OCI-LY1 (cell line): ENCODE measurements at regions not wholly inside any gene's neighbourhood (a gene's known extent, or its start where the extent isn't known, plus 50 kb on each side); places are given as distances from the start of the nearest gene placed in this dataset.

Experiments
- H2AFZ ChIP-seq: fragments of 200-600 bp; sonication (generic), shearing (Covaris generic); 2 replicates; pipeline ENCODE4 v1.6.0; 2014; ENCODE audit warnings: antibody characterized with exemption, mild to moderate bottlenecking, low read length
- H3F3A ChIP-seq: fragments of 200-600 bp; sonication (generic), shearing (Covaris generic); 2 replicates; pipeline ENCODE4 v1.6.0; 2014; ENCODE audit warnings: mild to moderate bottlenecking, antibody characterized with exemption, low read length, moderate library complexity; ENCODE audit not compliant: insufficient read depth
- H3K27ac ChIP-seq: fragments of 200-600 bp; sonication (generic); 2 replicates; pipeline ENCODE4 v1.5.1; 2014; ENCODE audit warnings: low read length, mixed run types, mild to moderate bottlenecking, low read depth; ENCODE audit not compliant: poor library complexity, severe bottlenecking
- H3K27me3 ChIP-seq: fragments of 200-600 bp; sonication (generic); 2 replicates; pipeline ENCODE4 v1.6.0; 2014; ENCODE audit warnings: antibody characterized with exemption, mild to moderate bottlenecking, low read length, moderate library complexity; ENCODE audit not compliant: insufficient read depth
- H3K36me3 ChIP-seq: fragments of 200-600 bp; sonication (generic); 2 replicates; pipeline ENCODE4 v1.6.1; 2014; ENCODE audit warnings: mild to moderate bottlenecking, antibody characterized with exemption, low read length, moderate library complexity, mixed read lengths; ENCODE audit not compliant: insufficient read depth
- H3K4me1 ChIP-seq: fragments of 200-600 bp; sonication (generic); 2 replicates; pipeline ENCODE4 v1.5.1; 2014; ENCODE audit warnings: mild to moderate bottlenecking, low read length, moderate library complexity; ENCODE audit not compliant: insufficient read depth, severe bottlenecking
- H3K4me2 ChIP-seq: fragments of 200-600 bp; sonication (generic), shearing (Covaris generic); 2 replicates; pipeline ENCODE4 v1.6.1; 2014; ENCODE audit warnings: low read length
- H3K4me3 ChIP-seq: fragments of 200-600 bp; sonication (generic); 2 replicates; pipeline ENCODE4 v1.5.1; 2014; ENCODE audit warnings: low read length, low read depth, mild to moderate bottlenecking, mixed read lengths; ENCODE audit not compliant: poor library complexity, severe bottlenecking
- H3K79me2 ChIP-seq: fragments of 200-600 bp; shearing (Covaris generic); 2 replicates; pipeline ENCODE4 v1.6.1; 2016; ENCODE audit warnings: mixed run types, low read length, mixed read lengths; ENCODE audit not compliant: insufficient read depth
- H3K9ac ChIP-seq: fragments of 200-600 bp; sonication (generic), shearing (Covaris generic); 2 replicates; pipeline ENCODE4 v1.6.1; 2014; ENCODE audit warnings: mild to moderate bottlenecking, low read length, mixed read lengths
- H3K9me2 ChIP-seq: fragments of 200-600 bp; sonication (generic), shearing (Covaris generic); 2 replicates; pipeline ENCODE4 v1.6.1; 2014; ENCODE audit warnings: low read depth, mild to moderate bottlenecking, low read length, mixed read lengths
- H3K9me3 ChIP-seq: fragments of 200-600 bp; shearing (Covaris generic); 2 replicates; pipeline ENCODE4 v1.6.1; 2014; ENCODE audit warnings: low read length, mixed read lengths
- H4K20me1 ChIP-seq: fragments of 200-600 bp; sonication (generic), shearing (Covaris generic); 2 replicates; pipeline ENCODE4 v1.6.0; 2016; ENCODE audit warnings: mild to moderate bottlenecking, low read length; ENCODE audit not compliant: insufficient read depth
- EZH2 ChIP-seq: fragments of 200-600 bp; sonication (generic), shearing (Covaris generic); IDR thresholded peaks from 2 replicates; pipeline ENCODE4 v1.8.0; 2017; ENCODE audit warnings: borderline replicate concordance, mixed run types, mild to moderate bottlenecking, antibody characterized with exemption, low read length, moderate library complexity, mixed read lengths
- TF ChIP-seq, protein P1 (sequence below): fragments of 200-600 bp; sonication (generic), shearing (Covaris generic); IDR thresholded peaks from 2 replicates; pipeline ENCODE4 v1.5.1; 2017; ENCODE audit warnings: mild to moderate bottlenecking, antibody characterized with exemption, low read length, moderate library complexity, mixed read lengths

- TF ChIP-seq EZH2 = no peak
- H2AFZ ChIP-seq = no peak overlapping the region
- no peak overlapping the region for H3K27ac ChIP-seq
- H3K9ac ChIP-seq = no peak overlapping the region
- H3K79me2 ChIP-seq = no peaks in the 10 kb centered on the region
- no peaks in the 10 kb centered on the region for H4K20me1 ChIP-seq
- H3K4me3 ChIP-seq = no peak overlapping the region
- no peak overlapping the region for H3K4me2 ChIP-seq
- H3F3A ChIP-seq = no peaks in the 10 kb centered on the region
- H3K27me3 ChIP-seq = no peaks in the 10 kb centered on the region
- H3K4me1 ChIP-seq = no peaks in the 10 kb centered on the region
- no peaks in the 10 kb centered on the region for H3K9me2 ChIP-seq
- no peaks in the 10 kb centered on the region for H3K36me3 ChIP-seq
- H3K9me3 ChIP-seq = no peaks in the 10 kb centered on the region
Observed at GRCh38 chr11:103773059-103773458, 263.4 kb upstream of the DDI1 start.

- Histone ChIP-seq H3K36me3 (no peaks in the 10 kb centered on the region), H3K9me3 (no peaks in the 10 kb centered on the region)
Observed at GRCh38 chr11:103773537-103773936, 262.9 kb upstream of the DDI1 start.

DNA sequence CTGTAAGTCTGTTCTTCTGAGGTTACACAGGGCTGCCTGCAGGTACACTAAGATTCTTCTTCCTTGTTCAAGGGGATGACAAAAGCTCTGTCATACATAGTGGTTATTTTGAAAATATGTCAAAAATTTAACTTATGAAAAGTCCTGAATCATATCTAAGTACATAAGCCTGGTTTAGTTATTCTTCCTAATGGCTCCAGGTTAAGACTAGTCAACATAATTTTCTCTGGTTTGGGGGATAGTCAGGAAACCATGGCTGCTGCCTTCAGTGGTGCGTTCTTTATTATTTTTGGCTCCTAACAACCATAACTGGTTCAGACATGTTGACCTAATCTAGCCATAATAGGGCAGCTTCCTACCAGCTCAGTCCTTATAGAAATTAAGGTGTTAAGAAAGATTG lies 257.4 kb upstream of the DDI1 start:
- no peak overlapping the region for H3K4me3 ChIP-seq
- H2AFZ ChIP-seq = no peak overlapping the region
- no peak overlapping the region for H3K27ac ChIP-seq
- no peaks in the 10 kb centered on the region for H3K79me2 ChIP-seq
- no peaks in the 10 kb centered on the region for H3K9me3 ChIP-seq
- no peaks in the 10 kb centered on the region for H3K27me3 ChIP-seq
- H3K36me3 ChIP-seq = no peaks in the 10 kb centered on the region
- TF ChIP-seq, protein P1, sequence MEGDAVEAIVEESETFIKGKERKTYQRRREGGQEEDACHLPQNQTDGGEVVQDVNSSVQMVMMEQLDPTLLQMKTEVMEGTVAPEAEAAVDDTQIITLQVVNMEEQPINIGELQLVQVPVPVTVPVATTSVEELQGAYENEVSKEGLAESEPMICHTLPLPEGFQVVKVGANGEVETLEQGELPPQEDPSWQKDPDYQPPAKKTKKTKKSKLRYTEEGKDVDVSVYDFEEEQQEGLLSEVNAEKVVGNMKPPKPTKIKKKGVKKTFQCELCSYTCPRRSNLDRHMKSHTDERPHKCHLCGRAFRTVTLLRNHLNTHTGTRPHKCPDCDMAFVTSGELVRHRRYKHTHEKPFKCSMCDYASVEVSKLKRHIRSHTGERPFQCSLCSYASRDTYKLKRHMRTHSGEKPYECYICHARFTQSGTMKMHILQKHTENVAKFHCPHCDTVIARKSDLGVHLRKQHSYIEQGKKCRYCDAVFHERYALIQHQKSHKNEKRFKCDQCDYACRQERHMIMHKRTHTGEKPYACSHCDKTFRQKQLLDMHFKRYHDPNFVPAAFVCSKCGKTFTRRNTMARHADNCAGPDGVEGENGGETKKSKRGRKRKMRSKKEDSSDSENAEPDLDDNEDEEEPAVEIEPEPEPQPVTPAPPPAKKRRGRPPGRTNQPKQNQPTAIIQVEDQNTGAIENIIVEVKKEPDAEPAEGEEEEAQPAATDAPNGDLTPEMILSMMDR = no peak
- no peak for TF ChIP-seq EZH2
- no peak overlapping the region for H3K9ac ChIP-seq
- no peak overlapping the region for H3K4me2 ChIP-seq
- no peaks in the 10 kb centered on the region for H3F3A ChIP-seq
- H3K4me1 ChIP-seq = no peaks in the 10 kb centered on the region
- H3K9me2 ChIP-seq = no peaks in the 10 kb centered on the region
- no peaks in the 10 kb centered on the region for H4K20me1 ChIP-seq

More at GRCh38 chr11:103773537-103773936, 262.9 kb upstream of the DDI1 start:
- no peak overlapping the region for H3K9ac ChIP-seq
- H3K9me2 ChIP-seq = no peaks in the 10 kb centered on the region
- no peak overlapping the region for H2AFZ ChIP-seq
- H3K27me3 ChIP-seq = no peaks in the 10 kb centered on the region
- no peaks in the 10 kb centered on the region for H4K20me1 ChIP-seq
- no peak overlapping the region for H3K27ac ChIP-seq
- TF ChIP-seq EZH2 = no peak
- TF ChIP-seq, protein P1 = no peak
- H3F3A ChIP-seq = no peaks in the 10 kb centered on the region
- H3K4me2 ChIP-seq = no peak overlapping the region
- no peak overlapping the region for H3K4me3 ChIP-seq
- H3K4me1 ChIP-seq = no peaks in the 10 kb centered on the region
- no peaks in the 10 kb centered on the region for H3K79me2 ChIP-seq

GRCh38 chr11:103789952-103790351 lies 246.5 kb upstream of the DDI1 start:
- Histone ChIP-seq H3K79me2 (no peaks in the 10 kb centered on the region), H3K4me3 (no peak overlapping the region), H2AFZ (no peak overlapping the region), H3K9me2 (no peaks in the 10 kb centered on the region), H4K20me1 (no peaks in the 10 kb centered on the region), H3K9me3 (0 out of 2 replicates have a peak, but pooled peaks cover 3% of the 10 kb centered on the region), H3K9ac (no peak overlapping the region), H3K27ac (no peak overlapping the region), H3K4me1 (no peaks in the 10 kb centered on the region), H3K27me3 (no peaks in the 10 kb centered on the region), H3K4me2 (no peak overlapping the region), H3K36me3 (no peaks in the 10 kb centered on the region), H3F3A (no peaks in the 10 kb centered on the region)
- TF ChIP-seq, protein P1 = no peak
- TF ChIP-seq EZH2 = no peak
